ENCODE measurements at regions not wholly inside any gene's neighbourhood (a gene's known extent, or its start where the extent isn't known, plus 50 kb on each side); places are given as distances from the start of the nearest gene placed in this dataset.

- TF ChIP-seq, protein P1, sequence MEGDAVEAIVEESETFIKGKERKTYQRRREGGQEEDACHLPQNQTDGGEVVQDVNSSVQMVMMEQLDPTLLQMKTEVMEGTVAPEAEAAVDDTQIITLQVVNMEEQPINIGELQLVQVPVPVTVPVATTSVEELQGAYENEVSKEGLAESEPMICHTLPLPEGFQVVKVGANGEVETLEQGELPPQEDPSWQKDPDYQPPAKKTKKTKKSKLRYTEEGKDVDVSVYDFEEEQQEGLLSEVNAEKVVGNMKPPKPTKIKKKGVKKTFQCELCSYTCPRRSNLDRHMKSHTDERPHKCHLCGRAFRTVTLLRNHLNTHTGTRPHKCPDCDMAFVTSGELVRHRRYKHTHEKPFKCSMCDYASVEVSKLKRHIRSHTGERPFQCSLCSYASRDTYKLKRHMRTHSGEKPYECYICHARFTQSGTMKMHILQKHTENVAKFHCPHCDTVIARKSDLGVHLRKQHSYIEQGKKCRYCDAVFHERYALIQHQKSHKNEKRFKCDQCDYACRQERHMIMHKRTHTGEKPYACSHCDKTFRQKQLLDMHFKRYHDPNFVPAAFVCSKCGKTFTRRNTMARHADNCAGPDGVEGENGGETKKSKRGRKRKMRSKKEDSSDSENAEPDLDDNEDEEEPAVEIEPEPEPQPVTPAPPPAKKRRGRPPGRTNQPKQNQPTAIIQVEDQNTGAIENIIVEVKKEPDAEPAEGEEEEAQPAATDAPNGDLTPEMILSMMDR (tag by site-specific recombination; IDR thresholded peaks at IDR 0.05), result no peak
- TF ChIP-seq ZNF37A (tag by site-specific recombination; IDR thresholded peaks at IDR 0.05) (no peak), ZNF792 (tag by site-specific recombination; IDR thresholded peaks at IDR 0.05) (no peak), ZNF558 (tag by site-specific recombination; IDR thresholded peaks at IDR 0.05) (no peak), ZNF529 (tag by site-specific recombination; IDR thresholded peaks at IDR 0.05; ENCODE audit: insufficient replicate concordance) (no peak), ZNF266 (tag by site-specific recombination; IDR thresholded peaks at IDR 0.05; ENCODE audit: low read depth) (no peak), SCRT1 (tag by site-specific recombination; IDR thresholded peaks at IDR 0.05; ENCODE audit: borderline replicate concordance) (no peak)
- TF ChIP-seq, protein P2, sequence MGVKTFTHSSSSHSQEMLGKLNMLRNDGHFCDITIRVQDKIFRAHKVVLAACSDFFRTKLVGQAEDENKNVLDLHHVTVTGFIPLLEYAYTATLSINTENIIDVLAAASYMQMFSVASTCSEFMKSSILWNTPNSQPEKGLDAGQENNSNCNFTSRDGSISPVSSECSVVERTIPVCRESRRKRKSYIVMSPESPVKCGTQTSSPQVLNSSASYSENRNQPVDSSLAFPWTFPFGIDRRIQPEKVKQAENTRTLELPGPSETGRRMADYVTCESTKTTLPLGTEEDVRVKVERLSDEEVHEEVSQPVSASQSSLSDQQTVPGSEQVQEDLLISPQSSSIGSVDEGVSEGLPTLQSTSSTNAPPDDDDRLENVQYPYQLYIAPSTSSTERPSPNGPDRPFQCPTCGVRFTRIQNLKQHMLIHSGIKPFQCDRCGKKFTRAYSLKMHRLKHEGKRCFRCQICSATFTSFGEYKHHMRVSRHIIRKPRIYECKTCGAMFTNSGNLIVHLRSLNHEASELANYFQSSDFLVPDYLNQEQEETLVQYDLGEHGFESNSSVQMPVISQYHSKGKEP (tag by site-specific recombination; IDR thresholded peaks at IDR 0.05), result no peak
Observed at GRCh38 chr22:48021991-48022401, 1259.5 kb downstream of the TBC1D22A start.
